Smooth muscle cell (in vitro differentiated cells): ENCODE measurements at regions not wholly inside any gene's neighbourhood (a gene's known extent, or its start where the extent isn't known, plus 50 kb on each side); places are given as distances from the start of the nearest gene placed in this dataset.

Source experiments
- DNase-seq: peaks from one replicate; lab custom pipeline; 2025; ENCODE audit not compliant: unreplicated experiment; lab: John Stamatoyannopoulos, UW
- H2AFZ ChIP-seq: fragments of 200-600 bp; sonication (generic); 2 replicates; pipeline ENCODE4 v1.6.0; 2016; ENCODE audit warnings: antibody characterized with exemption, low read depth, mild to moderate bottlenecking
- H3F3A ChIP-seq: fragments of 200-600 bp; sonication (generic); 2 replicates; pipeline ENCODE4 v1.6.0; 2017; ENCODE audit warnings: antibody characterized with exemption, low read depth
- H3K27ac ChIP-seq: fragments of 200-600 bp; sonication (generic); 2 replicates; pipeline ENCODE4 v1.5.1; 2016; ENCODE audit warnings: low read depth, mild to moderate bottlenecking
- H3K27me3 ChIP-seq: fragments of 200-600 bp; sonication (generic); 2 replicates; pipeline ENCODE4 v1.6.1; 2016; ENCODE audit warnings: low read depth, mild to moderate bottlenecking
- H3K36me3 ChIP-seq: fragments of 200-600 bp; sonication (generic); 2 replicates; pipeline ENCODE4 v1.5.1; 2016; ENCODE audit warnings: low read depth
- H3K4me1 ChIP-seq: fragments of 200-600 bp; sonication (generic); 2 replicates; pipeline ENCODE4 v1.5.1; 2016; ENCODE audit warnings: low read depth
- H3K4me2 ChIP-seq: fragments of 200-600 bp; sonication (generic); 2 replicates; pipeline ENCODE4 v1.6.0; 2016; ENCODE audit warnings: mild to moderate bottlenecking
- H3K4me3 ChIP-seq: fragments of 200-600 bp; sonication (generic); 2 replicates; pipeline ENCODE4 v1.5.1; 2016; ENCODE audit warnings: mild to moderate bottlenecking
- H3K79me2 ChIP-seq: fragments of 200-600 bp; sonication (generic); 2 replicates; pipeline ENCODE4 v1.6.0; 2016; ENCODE audit warnings: low read depth, mild to moderate bottlenecking
- H3K9ac ChIP-seq: fragments of 200-600 bp; sonication (generic); 2 replicates; pipeline ENCODE4 v1.6.0; 2016; ENCODE audit warnings: low read depth
- H3K9me3 ChIP-seq: fragments of 200-600 bp; sonication (generic); replicated peaks from 2 replicates; pipeline ENCODE4 v1.5.1; 2016; ENCODE audit warnings: low read depth
- H4K20me1 ChIP-seq: fragments of 200-600 bp; sonication (generic); 2 replicates; pipeline ENCODE4 v1.6.0; 2016; ENCODE audit warnings: low read depth
- CTCF ChIP-seq: fragments of 200-600 bp; sonication (generic); IDR thresholded peaks from 2 replicates; pipeline ENCODE4 v1.5.1; 2017; ENCODE audit warnings: borderline replicate concordance, mild to moderate bottlenecking, antibody characterized with exemption; ENCODE audit not compliant: insufficient read depth, poor library complexity, severe bottlenecking
- WGBS: methylation state at CpG from one replicate; pipeline ENCODE4 v1.1.7; 2016; ENCODE audit warnings: low lambda C conversion rate; 5-methylcytosine and 5-hydroxymethylcytosine counted together

- peaks cover 13% of the 10 kb centered on the region for H3K27me3 ChIP-seq
- H3K4me1 ChIP-seq, result no peaks in the 10 kb centered on the region
- no peak overlapping the region for H3K4me3 ChIP-seq
- H3K9me3 ChIP-seq, result no peaks in the 10 kb centered on the region
- no peaks in the 10 kb centered on the region for H3K36me3 ChIP-seq
- no peak overlapping the region for H3K9ac ChIP-seq
- H3K27ac ChIP-seq, result no peak overlapping the region
- 65% methylated on average over 3 of the region's 3 CpGs for WGBS
- no peak overlapping the region for H3K4me2 ChIP-seq
- no peaks in the 10 kb centered on the region for H3F3A ChIP-seq
- DNase-seq, result no peak
- no peaks in the 10 kb centered on the region for H4K20me1 ChIP-seq
- H2AFZ ChIP-seq, result no peak overlapping the region
- TF ChIP-seq CTCF, result no peak
- H3K79me2 ChIP-seq, result no peaks in the 10 kb centered on the region
Measured at GRCh38 chr9:7246917-7247522, 489.2 kb downstream of the KDM4C start.

- H3K27me3 ChIP-seq, result peaks cover 13% of the 10 kb centered on the region
- no peak for DNase-seq
- H3K9me3 ChIP-seq, result no peaks in the 10 kb centered on the region
- no peaks in the 10 kb centered on the region for H4K20me1 ChIP-seq
- no peaks in the 10 kb centered on the region for H3K4me1 ChIP-seq
- no peaks in the 10 kb centered on the region for H3F3A ChIP-seq
- no peaks in the 10 kb centered on the region for H3K79me2 ChIP-seq
- no peak for TF ChIP-seq CTCF
- H3K4me3 ChIP-seq, result no peak overlapping the region
- no peak overlapping the region for H2AFZ ChIP-seq
- H3K36me3 ChIP-seq, result no peaks in the 10 kb centered on the region
- 75% methylated on average over 8 of the region's 8 CpGs for WGBS
- H3K9ac ChIP-seq, result no peak overlapping the region
- no peak overlapping the region for H3K4me2 ChIP-seq
- H3K27ac ChIP-seq, result no peak overlapping the region
Measured at GRCh38 chr9:7245976-7246580, 488.3 kb downstream of the KDM4C start.

GRCh38 chr9:7243838-7244237 lies 486.1 kb downstream of the KDM4C start:
- no peak overlapping the region for H3K9ac ChIP-seq
- H4K20me1 ChIP-seq, result no peaks in the 10 kb centered on the region
- H3K9me3 ChIP-seq, result no peaks in the 10 kb centered on the region
- H2AFZ ChIP-seq, result no peak overlapping the region
- no peak overlapping the region for H3K4me2 ChIP-seq
- no peaks in the 10 kb centered on the region for H3K36me3 ChIP-seq
- H3F3A ChIP-seq, result no peaks in the 10 kb centered on the region
- TF ChIP-seq CTCF, result no peak
- no peak overlapping the region for H3K27ac ChIP-seq
- H3K27me3 ChIP-seq, result peaks cover 13% of the 10 kb centered on the region
- H3K4me3 ChIP-seq, result no peak overlapping the region
- H3K4me1 ChIP-seq, result no peaks in the 10 kb centered on the region
- no peaks in the 10 kb centered on the region for H3K79me2 ChIP-seq
- DNase-seq, result no peak

GRCh38 chr9:7242126-7242525 lies 484.4 kb downstream of the KDM4C start:
- Histone ChIP-seq H3K9me3 (no peaks in the 10 kb centered on the region), H3K27ac (no peak overlapping the region), H3K36me3 (no peaks in the 10 kb centered on the region), H3K4me1 (no peaks in the 10 kb centered on the region), H3K4me2 (no peak overlapping the region), H3K79me2 (no peaks in the 10 kb centered on the region), H3F3A (no peaks in the 10 kb centered on the region), H2AFZ (no peak overlapping the region), H3K4me3 (no peak overlapping the region), H3K9ac (no peak overlapping the region), H4K20me1 (no peaks in the 10 kb centered on the region), H3K27me3 (peaks cover 13% of the 10 kb centered on the region)
- no peak for TF ChIP-seq CTCF
- 100% methylated on average over 1 of the region's 1 CpG for WGBS
- no peak for DNase-seq
